IMR-90 (cell line): ENCODE measurements at regions not wholly inside any gene's neighbourhood (a gene's known extent, or its start where the extent isn't known, plus 50 kb on each side); places are given as distances from the start of the nearest gene placed in this dataset.

ENCODE experiments used
- ATAC-seq: fragments of 200-7000 bp; cut with Tn5 transposase; 2 replicates; pipeline ENCODE4 v1.9.1; 2020; ENCODE audit warnings: low read depth, mild to moderate bottlenecking, moderate library complexity
- BruUV-seq: library from RNA; stranded (reverse); fragments of 400-500 nt; replicated peaks from 2 replicates; lab custom pipeline; 2021; lab: Mats Ljungman, UMichigan
- CTCF ChIA-PET: fragments of 300-600 bp; formaldehyde crosslinking; extraction: SDS; loops from one replicate; lab custom pipeline; 2021; ENCODE audit warnings: antibody characterized with exemption; lab: Yijun Ruan, JAX
- POLR2A ChIA-PET: fragments of 300-600 bp; sonication (Branson Sonifier 250); formaldehyde crosslinking; loops from one replicate; lab custom pipeline; 2022; ENCODE audit warnings: antibody characterized with exemption; ENCODE audit not compliant: unreplicated experiment; lab: Charles Lee
- DNase-seq: peaks from one replicate; pipeline ENCODE4 v3.0.0; 2013
- H2AFZ ChIP-seq: replicated peaks from 2 replicates; pipeline ENCODE3; 2013; ENCODE audit warnings: low read length, mild to moderate bottlenecking; ENCODE audit not compliant: poor library complexity
- H2AK5ac ChIP-seq: 2 replicates; pipeline ENCODE4 v1.6.1; 2013; ENCODE audit warnings: low read depth, low read length, inconsistent platforms
- H2AK9ac ChIP-seq: replicated peaks from 2 replicates; pipeline ENCODE3; 2013; ENCODE audit warnings: mild to moderate bottlenecking, low read depth, low read length, moderate library complexity; ENCODE audit not compliant: poor library complexity
- H2BK120ac ChIP-seq: 2 replicates; pipeline ENCODE4 v1.6.1; 2013; ENCODE audit warnings: low read depth, low read length, inconsistent platforms
- H2BK15ac ChIP-seq: 3 replicates; pipeline ENCODE4 v1.6.1; 2013; ENCODE audit warnings: low read depth, low read length, inconsistent platforms
- H2BK20ac ChIP-seq: 2 replicates; pipeline ENCODE4 v1.6.1; 2013; ENCODE audit warnings: low read depth, mild to moderate bottlenecking, inconsistent platforms, low read length, moderate library complexity
- H2BK5ac ChIP-seq: 2 replicates; pipeline ENCODE4 v1.6.1; 2013; ENCODE audit warnings: mild to moderate bottlenecking, low read depth, low read length, inconsistent platforms; ENCODE audit not compliant: poor library complexity, severe bottlenecking
- H3K14ac ChIP-seq: replicated peaks from 2 replicates; pipeline ENCODE4 v1.6.1; 2013; ENCODE audit warnings: low read depth, low read length, inconsistent platforms
- H3K18ac ChIP-seq: 2 replicates; pipeline ENCODE4 v1.6.1; 2013; ENCODE audit warnings: low read depth, low read length, control low read depth
- H3K23ac ChIP-seq: 2 replicates; pipeline ENCODE4 v1.6.1; 2013; ENCODE audit warnings: low read depth, low read length, inconsistent platforms
- H3K27ac ChIP-seq: 2 replicates; pipeline ENCODE4 v1.5.1; 2013; ENCODE audit warnings: mild to moderate bottlenecking, control low read depth, low read length; ENCODE audit not compliant: insufficient read depth
- H3K27me3 ChIP-seq: 2 replicates; pipeline ENCODE4 v1.6.1; 2013; ENCODE audit warnings: low read length; ENCODE audit not compliant: control insufficient read depth, insufficient read depth
- H3K36me3 ChIP-seq: 2 replicates; pipeline ENCODE4 v1.6.1; 2013; ENCODE audit warnings: low read length, mixed read lengths; ENCODE audit not compliant: control insufficient read depth, insufficient read depth
- H3K4ac ChIP-seq: 2 replicates; pipeline ENCODE4 v1.6.1; 2013; ENCODE audit warnings: low read depth, low read length, inconsistent platforms
- H3K4me1 ChIP-seq: 2 replicates; pipeline ENCODE4 v1.6.1; 2013; ENCODE audit warnings: low read length, mixed read lengths; ENCODE audit not compliant: control insufficient read depth, insufficient read depth
- H3K4me2 ChIP-seq: 2 replicates; pipeline ENCODE4 v1.6.1; 2013; ENCODE audit warnings: low read depth, mild to moderate bottlenecking, control low read depth, low read length, moderate library complexity
- H3K4me3 ChIP-seq: 2 replicates; pipeline ENCODE4 v1.5.1; 2013; ENCODE audit warnings: low read depth, mild to moderate bottlenecking, control low read depth, low read length, moderate library complexity; ENCODE audit not compliant: insufficient read depth
- H3K56ac ChIP-seq: 2 replicates; pipeline ENCODE4 v1.6.1; 2013; ENCODE audit warnings: low read length, inconsistent platforms; ENCODE audit not compliant: insufficient read depth; ENCODE audit errors: extremely low read depth
- H3K79me1 ChIP-seq, 2 experiments: 2 replicates each; pipeline ENCODE4 v1.6.1; 2013; ENCODE audit warnings: low read length in 2 of 2, inconsistent platforms in 1 of 2, low read depth in 1 of 2
- H3K9ac ChIP-seq: 2 replicates; pipeline ENCODE4 v1.6.1; 2013; ENCODE audit warnings: low read depth, low read length, control low read depth
- H3K9me1 ChIP-seq: 2 replicates; pipeline ENCODE4 v1.6.1; 2013; ENCODE audit warnings: low read length, inconsistent platforms; ENCODE audit not compliant: insufficient read depth
- H3K9me3 ChIP-seq: 2 replicates; pipeline ENCODE4 v1.6.1; 2013; ENCODE audit warnings: low read length; ENCODE audit not compliant: control insufficient read depth, insufficient read depth
- H4K20me1 ChIP-seq: 2 replicates; pipeline ENCODE4 v1.6.1; 2013; ENCODE audit warnings: low read length, inconsistent platforms; ENCODE audit not compliant: insufficient read depth
- H4K5ac ChIP-seq: 2 replicates; pipeline ENCODE4 v1.6.1; 2013; ENCODE audit warnings: mild to moderate bottlenecking, low read depth, low read length, control low read depth
- H4K8ac ChIP-seq, 2 experiments: 2 replicates each; pipeline ENCODE4 v1.6.1; 2013; ENCODE audit warnings: low read depth in 2 of 2, low read length in 2 of 2, control low read depth in 1 of 2, inconsistent platforms in 1 of 2
- H4K91ac ChIP-seq: 2 replicates; pipeline ENCODE4 v1.6.1; 2013; ENCODE audit warnings: low read depth, low read length, inconsistent platforms; ENCODE audit not compliant: insufficient read depth
- CHD1 ChIP-seq: IDR thresholded peaks from 2 replicates; pipeline ENCODE4 v1.6.1; 2012; ENCODE audit warnings: low read depth, low read length, improper control_type of control experiment
- CTCF ChIP-seq: conservative IDR thresholded peaks from 2 replicates; pipeline ENCODE4 v1.5.1; 2012; ENCODE audit warnings: mild to moderate bottlenecking, low read depth, low read length, improper control_type of control experiment
- MAFK ChIP-seq: IDR thresholded peaks from 2 replicates; pipeline ENCODE4 v1.6.1; 2012; ENCODE audit warnings: low read depth, low read length, improper control_type of control experiment
- MAZ ChIP-seq: IDR thresholded peaks from 2 replicates; pipeline ENCODE4 v1.6.1; 2012; ENCODE audit warnings: low read depth, mild to moderate bottlenecking, low read length, improper control_type of control experiment, moderate library complexity, borderline replicate concordance
- MXI1 ChIP-seq: IDR thresholded peaks from 2 replicates; pipeline ENCODE4 v1.6.1; 2012; ENCODE audit warnings: low read depth, mild to moderate bottlenecking, low read length, moderate library complexity, borderline replicate concordance
- NFE2L2 ChIP-seq: fragments of 150-350 bp; IDR thresholded peaks from 2 replicates; pipeline ENCODE4 v1.6.1; 2016; ENCODE audit warnings: low read depth, mild to moderate bottlenecking, low read length
- RAD21 ChIP-seq: IDR thresholded peaks from 2 replicates; pipeline ENCODE4 v1.6.1; 2012; ENCODE audit warnings: low read length, improper control_type of control experiment
- RFX5 ChIP-seq: IDR thresholded peaks from 2 replicates; pipeline ENCODE4 v1.8.0; 2012; ENCODE audit warnings: low read depth, mild to moderate bottlenecking, low read length, moderate library complexity
- USF2 ChIP-seq: fragments of 150-350 bp; IDR thresholded peaks from 2 replicates; pipeline ENCODE4 v1.6.1; 2017; ENCODE audit warnings: mild to moderate bottlenecking, antibody characterized with exemption, low read length, low read depth
- whole genome bisulfite sequencing, 2 experiments: methylation state at CpG; one replicate each; pipeline versions ENCODE4 v1.1.5 to v1.1.7; 2013; ENCODE audit warnings: missing lambda C conversion rate in 2 of 2; ENCODE audit not compliant: insufficient read length in 1 of 2; ENCODE audit errors: extremely low coverage in 2 of 2; 5-methylcytosine and 5-hydroxymethylcytosine counted together
- dilution Hi-C: fragments of 300-500 bp; cut with HindIII; formaldehyde crosslinking; loops from one replicate; pipeline ENCODE4 v1.14.3; 2018; ENCODE audit warnings: low sequenced_read_pairs; ENCODE audit not compliant: unreplicated experiment
- in situ Hi-C: fragments of 300-500 bp; cut with MboI; formaldehyde crosslinking; loops from 3 replicates; pipeline ENCODE4 v1.14.3; 2019; ENCODE audit warnings: low sequenced_read_pairs, inconsistent platforms, mixed read lengths
- intact Hi-C: fragments of 100-400 bp; cut with micrococcal nuclease; formaldehyde crosslinking; loops from 2 replicates; pipeline ENCODE4 v1.10.0; 2022

- H2BK20ac ChIP-seq, result 0 out of 2 replicates have a peak overlapping the region, but pooled peaks have one; percentile 3
- H3K27ac ChIP-seq, result peak overlapping the region; percentile 59; the same call in 1 of the 2 replicates
- H3K9ac ChIP-seq, result no peak overlapping the region
- H3K4me1 ChIP-seq, result peaks cover 16% of the 10 kb centered on the region; the same call in 1 of the 2 replicates
- peaks cover 11% of the 10 kb centered on the region for H3K9me1 ChIP-seq
- no peaks in the 10 kb centered on the region for H4K20me1 ChIP-seq
- H2BK120ac ChIP-seq, result peak overlapping the region; percentile 49; the same call in 1 of the 2 replicates
- H3K14ac ChIP-seq, result no peak overlapping the region; the same call in 1 of the 2 replicates
- no peak overlapping the region for H3K23ac ChIP-seq
- H4K5ac ChIP-seq, result no peak overlapping the region
- H4K91ac ChIP-seq, result no peak overlapping the region
- no peak overlapping the region for H2AK9ac ChIP-seq
- ATAC-seq, result peak; percentile 69
- no peak overlapping the region; a peak in 1 of 4 replicates for H4K8ac ChIP-seq
- no peak overlapping the region for H3K4me2 ChIP-seq
- no peak overlapping the region for H2AFZ ChIP-seq
- dilution Hi-C loops (no loop called here), in situ Hi-C loops (no loop called here), intact Hi-C loops (loop anchor here (2.0 kb wide), 1 partner anchor 67 kb away; no protein-coding TSS in a partner anchor)
- H3K18ac ChIP-seq, result no peak overlapping the region; the same call in 1 of the 2 replicates
- H3K27me3 ChIP-seq, result peaks cover 5% of the 10 kb centered on the region
- H3K4ac ChIP-seq, result peak overlapping the region; percentile 45; the same call in 1 of the 2 replicates
- DNase-seq, result peak; percentile 16
- H3K36me3 ChIP-seq, result no peaks in the 10 kb centered on the region
- TF ChIP-seq MAFK, result no peak
- TF ChIP-seq NFE2L2, result no peak
- no peak for TF ChIP-seq CTCF
- no peak for TF ChIP-seq RFX5
- TF ChIP-seq CHD1, result no peak
- no peak for TF ChIP-seq MAZ
- no peak for TF ChIP-seq MXI1
- no peak for TF ChIP-seq RAD21
- TF ChIP-seq USF2, result no peak
- no peak overlapping the region for H3K4me3 ChIP-seq
- CTCF ChIA-PET, result no interaction called here
- no peak overlapping the region for H2BK5ac ChIP-seq
- no TSS peak for BruUV-seq
- no peak overlapping the region for H2AK5ac ChIP-seq
- POLR2A ChIA-PET, result no interaction called here
- 21% methylated on average over 3 of the region's 9 CpGs; no CpG with 5 or more reads in 1 of the 2 experiments for WGBS, 2 experiments
- no peaks in the 10 kb centered on the region for H3K79me1 ChIP-seq
- H3K56ac ChIP-seq, result no peak overlapping the region
- H3K9me3 ChIP-seq, result no peaks in the 10 kb centered on the region
- H2BK15ac ChIP-seq, result no peak overlapping the region
These were observed 71.0 kb upstream of the TP53I11 start for GRCh38 chr11:45021692-45022141.
